ENCODE measurements at regions not wholly inside any gene's neighbourhood (a gene's known extent, or its start where the extent isn't known, plus 50 kb on each side); places are given as distances from the start of the nearest gene placed in this dataset.

GRCh38 chr9:23322392-23322791 lies 503.6 kb downstream of the ELAVL2 start:
- no peak for FAIRE-seq

- no peak for FAIRE-seq
Measured at GRCh38 chr9:23324511-23324910, 501.5 kb downstream of the ELAVL2 start.

GRCh38 chr9:23326597-23326996 lies 499.4 kb downstream of the ELAVL2 start:
- no peak for FAIRE-seq

- no peak for FAIRE-seq
Measured at GRCh38 chr9:23341346-23341745, 484.7 kb downstream of the ELAVL2 start.

- FAIRE-seq: no peak
Measured at GRCh38 chr9:23342291-23342690, 483.7 kb downstream of the ELAVL2 start.

GRCh38 chr9:23343226-23343625 lies 482.8 kb downstream of the ELAVL2 start:
- no peak for FAIRE-seq

GRCh38 chr9:23361096-23361495 lies 464.9 kb downstream of the ELAVL2 start:
- FAIRE-seq: no peak

GRCh38 chr9:23372703-23373102 lies 453.3 kb downstream of the ELAVL2 start:
- FAIRE-seq: no peak

- no peak for FAIRE-seq
Measured at GRCh38 chr9:23375511-23375910, 450.5 kb downstream of the ELAVL2 start.

- FAIRE-seq: no peak
Measured at GRCh38 chr9:23379842-23380241, 446.2 kb downstream of the ELAVL2 start.

- no peak for FAIRE-seq
Measured at GRCh38 chr9:23380821-23381220, 445.2 kb downstream of the ELAVL2 start.

GRCh38 chr9:23382418-23382817 lies 443.6 kb downstream of the ELAVL2 start:
- no peak for FAIRE-seq

- FAIRE-seq: no peak
Measured at GRCh38 chr9:23394189-23394588, 431.9 kb downstream of the ELAVL2 start.

- FAIRE-seq: no peak
Measured at GRCh38 chr9:23408874-23409273, 417.2 kb downstream of the ELAVL2 start.

GRCh38 chr9:23412046-23412445 lies 414.0 kb downstream of the ELAVL2 start:
- no peak for FAIRE-seq

GRCh38 chr9:23412458-23412857 lies 413.6 kb downstream of the ELAVL2 start:
- FAIRE-seq: no peak

GRCh38 chr9:23413541-23413940 lies 412.5 kb downstream of the ELAVL2 start:
- no peak for FAIRE-seq

GRCh38 chr9:23423999-23424398 lies 402.0 kb downstream of the ELAVL2 start:
- FAIRE-seq: no peak

GRCh38 chr9:23426144-23426543 lies 399.9 kb downstream of the ELAVL2 start:
- FAIRE-seq: no peak

- no peak for FAIRE-seq
Measured at GRCh38 chr9:23431459-23431858, 394.6 kb downstream of the ELAVL2 start.

GRCh38 chr9:23434654-23435053 lies 391.4 kb downstream of the ELAVL2 start:
- FAIRE-seq: no peak

- FAIRE-seq: no peak
Measured at GRCh38 chr9:23438299-23438907, 387.6 kb downstream of the ELAVL2 start.

GRCh38 chr9:23441275-23441674 lies 384.8 kb downstream of the ELAVL2 start:
- FAIRE-seq: no peak

- no peak for FAIRE-seq
Measured at GRCh38 chr9:23444658-23445057, 381.4 kb downstream of the ELAVL2 start.

- FAIRE-seq: no peak
Measured at GRCh38 chr9:23447166-23447565, 378.9 kb downstream of the ELAVL2 start.

Data from colon (tissue), 2 donors.